Activated CD4-positive, alpha-beta T cell treated with anti-CD3 and anti-CD28 coated beads, Interleukin-2, amount 10 ng/mL, durations not matched to agents 24 days and 14 days (primary cell): ENCODE measurements at regions not wholly inside any gene's neighbourhood (a gene's known extent, or its start where the extent isn't known, plus 50 kb on each side); places are given as distances from the start of the nearest gene placed in this dataset.
"Not testable (repeated sequence)": the region's sequence is repeated elsewhere in the genome, so short reads cannot be mapped to it uniquely, and the experiment has no call there.

Experiments used
- DNase-seq: peaks from one replicate; pipeline ENCODE4 v3.0.0; 2022
- H3K27ac Mint-ChIP-seq: one replicate; pipeline ENCODE4 v1.8.0; 2022; ENCODE audit warnings: mild to moderate bottlenecking, mixed read lengths
- H3K27me3 Mint-ChIP-seq: one replicate; pipeline ENCODE4 v1.8.0; 2022; ENCODE audit warnings: mixed read lengths
- H3K36me3 Mint-ChIP-seq: one replicate; pipeline ENCODE4 v1.8.0; 2022; ENCODE audit warnings: low read depth, mild to moderate bottlenecking, mixed read lengths
- H3K4me1 Mint-ChIP-seq: one replicate; pipeline ENCODE4 v1.8.0; 2021; ENCODE audit warnings: mixed read lengths
- H3K4me3 Mint-ChIP-seq: one replicate; pipeline ENCODE4 v1.8.0; 2022; ENCODE audit warnings: mild to moderate bottlenecking, moderate library complexity, mixed read lengths
- H3K9me3 Mint-ChIP-seq: one replicate; pipeline ENCODE4 v1.8.0; 2021; ENCODE audit warnings: mixed read lengths
- intact Hi-C: fragments of 100-400 bp; cut with micrococcal nuclease; formaldehyde crosslinking; loops from one replicate; pipeline ENCODE4 v1.15.1; 2023

DNA sequence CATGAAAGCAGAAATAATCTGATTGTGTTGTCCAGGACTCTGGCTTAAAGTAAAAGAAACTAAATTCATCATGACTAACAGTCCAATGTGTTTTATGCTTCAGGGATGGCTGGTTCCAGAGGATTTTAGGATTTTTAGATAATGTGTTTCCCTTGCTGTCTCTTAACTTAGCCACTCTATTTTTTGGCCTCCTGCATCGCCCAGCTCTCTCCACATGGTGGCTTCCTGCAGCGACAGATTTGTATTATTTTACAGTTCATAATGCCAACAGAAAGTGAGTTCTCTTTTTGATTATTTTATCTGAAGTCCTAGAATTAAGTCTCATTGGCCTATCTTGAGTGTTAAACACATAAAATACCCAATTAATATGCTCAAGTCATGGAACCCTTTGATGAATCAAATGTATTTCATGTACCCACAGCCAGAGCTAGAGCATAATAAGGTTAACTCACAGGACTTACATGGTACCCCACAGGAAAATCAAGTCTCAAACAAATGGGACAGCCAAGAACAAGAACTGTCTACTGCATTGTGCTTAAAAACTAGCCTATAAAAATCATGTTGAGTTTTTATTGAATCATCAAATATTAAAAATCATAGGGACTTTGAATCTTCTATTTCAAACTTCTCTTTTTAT, 582.5 kb downstream of the DOK5 start:
- Mint-ChIP-seq H3K36me3 (no peaks in the 10 kb centered on the region), H3K4me3 (no peak overlapping the region), H3K4me1 (no peaks in the 10 kb centered on the region), H3K27ac (no peak overlapping the region), H3K9me3 (peaks cover 3% of the 10 kb centered on the region), H3K27me3 (no peaks in the 10 kb centered on the region)
- DNase-seq = no peak
- intact Hi-C loops = no loop called here

- H3K9me3 Mint-ChIP-seq = peaks cover 3% of the 10 kb centered on the region
- DNase-seq = no peak
- no peaks in the 10 kb centered on the region for H3K36me3 Mint-ChIP-seq
- no peak overlapping the region for H3K27ac Mint-ChIP-seq
- H3K27me3 Mint-ChIP-seq = no peaks in the 10 kb centered on the region
- intact Hi-C loops = no loop called here
- H3K4me1 Mint-ChIP-seq = no peaks in the 10 kb centered on the region
- no peak overlapping the region for H3K4me3 Mint-ChIP-seq
Measured at GRCh38 chr20:55054453-55054852, 579.1 kb downstream of the DOK5 start.

- no peak overlapping the region for H3K27ac Mint-ChIP-seq
- H3K27me3 Mint-ChIP-seq = no peaks in the 10 kb centered on the region
- intact Hi-C loops = no loop called here
- DNase-seq = no peak
- H3K4me1 Mint-ChIP-seq = no peaks in the 10 kb centered on the region
- no peak overlapping the region for H3K4me3 Mint-ChIP-seq
- H3K9me3 Mint-ChIP-seq = peaks cover 3% of the 10 kb centered on the region
- no peaks in the 10 kb centered on the region for H3K36me3 Mint-ChIP-seq
Measured at GRCh38 chr20:55053389-55053788, 578.0 kb downstream of the DOK5 start.

DNA sequence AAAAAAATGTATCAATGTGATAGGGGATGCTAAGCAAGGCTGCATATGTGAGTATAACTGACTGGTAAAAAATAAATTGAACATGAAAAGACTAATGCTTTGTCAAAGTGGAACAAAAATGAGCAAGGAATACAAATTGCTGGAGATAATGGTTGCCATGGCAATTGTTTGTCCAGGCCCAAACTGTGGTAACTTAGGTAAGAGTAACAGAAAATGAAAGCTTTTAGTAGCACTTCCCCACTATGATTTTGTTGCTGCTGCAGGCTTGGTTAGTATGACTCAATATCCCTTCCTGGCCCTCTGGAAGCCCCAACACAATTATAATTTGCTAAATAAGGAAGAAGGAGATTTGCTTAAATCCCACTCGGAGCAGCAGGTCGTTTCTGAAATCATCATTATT, 577.1 kb downstream of the DOK5 start:
- peaks cover 3% of the 10 kb centered on the region for H3K9me3 Mint-ChIP-seq
- intact Hi-C loops = no loop called here
- H3K4me3 Mint-ChIP-seq = no peak overlapping the region
- H3K27ac Mint-ChIP-seq = no peak overlapping the region
- H3K4me1 Mint-ChIP-seq = no peaks in the 10 kb centered on the region
- H3K36me3 Mint-ChIP-seq = no peaks in the 10 kb centered on the region
- no peak for DNase-seq
- no peaks in the 10 kb centered on the region for H3K27me3 Mint-ChIP-seq

DNA sequence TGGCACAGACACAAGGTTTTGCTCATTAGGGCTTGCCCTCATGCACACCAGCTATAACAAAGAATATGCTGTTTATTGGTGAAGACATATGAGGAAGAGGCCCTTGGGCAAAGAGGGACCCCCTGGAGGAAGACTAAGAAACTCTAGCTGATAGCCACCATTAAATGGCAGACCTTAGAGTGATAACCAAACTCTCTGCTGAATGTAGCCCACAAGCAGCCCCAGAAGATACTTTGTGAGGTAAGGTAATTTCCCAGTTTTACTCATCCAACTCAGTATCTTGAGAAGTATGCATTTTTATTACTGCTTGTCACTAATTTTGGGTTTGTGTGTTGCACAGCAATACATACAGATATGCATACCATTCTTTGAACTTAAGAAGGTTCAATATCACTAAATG, 563.3 kb downstream of the DOK5 start:
- intact Hi-C loops = no loop called here
- H3K4me1 Mint-ChIP-seq = no peaks in the 10 kb centered on the region
- H3K36me3 Mint-ChIP-seq = no peaks in the 10 kb centered on the region
- no peak for DNase-seq
- no peak overlapping the region for H3K27ac Mint-ChIP-seq
- H3K27me3 Mint-ChIP-seq = no peaks in the 10 kb centered on the region
- H3K4me3 Mint-ChIP-seq = no peak overlapping the region
- peaks cover 6% of the 10 kb centered on the region for H3K9me3 Mint-ChIP-seq

DNA sequence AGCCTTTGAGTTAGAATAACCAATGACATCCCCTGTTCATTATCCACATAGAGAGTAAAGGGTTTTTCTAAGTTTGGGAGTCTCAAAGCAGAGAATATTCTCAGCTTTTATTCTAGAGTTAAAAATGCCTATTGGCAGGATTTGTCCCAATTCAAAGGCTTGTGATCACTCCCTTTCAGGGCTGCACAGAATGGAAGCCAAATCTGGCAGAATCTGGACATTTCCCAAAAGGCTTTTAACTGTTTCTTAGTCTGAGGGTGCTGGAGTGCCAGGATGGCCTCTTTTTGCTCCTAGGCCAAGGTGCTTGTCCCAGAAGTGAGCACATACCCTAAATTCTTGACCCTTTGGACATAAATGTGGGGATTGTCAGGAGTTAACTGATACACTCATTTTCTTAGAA, 556.6 kb downstream of the DOK5 start:
- H3K36me3 Mint-ChIP-seq = no peaks in the 10 kb centered on the region
- H3K27me3 Mint-ChIP-seq = no peaks in the 10 kb centered on the region
- no peak overlapping the region for H3K4me3 Mint-ChIP-seq
- no peak overlapping the region for H3K27ac Mint-ChIP-seq
- intact Hi-C loops = no loop called here
- H3K4me1 Mint-ChIP-seq = no peaks in the 10 kb centered on the region
- peaks cover 6% of the 10 kb centered on the region for H3K9me3 Mint-ChIP-seq
- DNase-seq = no peak

GRCh38 chr20:55014766-55015165, 539.4 kb downstream of the DOK5 start:
- DNase-seq = no peak
- no peaks in the 10 kb centered on the region for H3K36me3 Mint-ChIP-seq
- H3K4me1 Mint-ChIP-seq = no peaks in the 10 kb centered on the region
- intact Hi-C loops = no loop called here
- no peaks in the 10 kb centered on the region for H3K27me3 Mint-ChIP-seq
- no peak overlapping the region for H3K27ac Mint-ChIP-seq
- H3K4me3 Mint-ChIP-seq = no peak overlapping the region
- peaks cover 3% of the 10 kb centered on the region for H3K9me3 Mint-ChIP-seq

DNA sequence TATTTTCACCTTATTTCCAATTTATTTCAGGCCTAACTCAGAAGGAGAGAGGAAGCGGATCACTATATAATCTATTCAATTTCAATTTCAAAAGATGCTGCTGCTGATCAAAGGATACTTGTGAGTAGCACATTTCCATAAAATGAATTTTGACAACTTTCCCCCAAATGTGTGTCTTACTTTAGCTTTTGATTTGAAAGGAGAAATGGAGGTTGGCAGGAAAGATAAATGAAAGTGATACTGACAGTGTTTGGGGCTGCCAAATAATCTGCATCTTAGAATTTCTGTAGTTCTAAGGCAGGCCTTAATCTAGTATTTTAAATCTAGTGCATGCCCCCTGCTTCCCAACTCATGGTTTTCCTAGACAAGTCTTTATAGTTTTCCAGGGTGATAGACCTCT, 535.4 kb downstream of the DOK5 start:
- intact Hi-C loops = no loop called here
- H3K27ac Mint-ChIP-seq = no peak overlapping the region
- H3K4me3 Mint-ChIP-seq = no peak overlapping the region
- H3K36me3 Mint-ChIP-seq = no peaks in the 10 kb centered on the region
- no peaks in the 10 kb centered on the region for H3K27me3 Mint-ChIP-seq
- H3K9me3 Mint-ChIP-seq = peaks cover 3% of the 10 kb centered on the region
- no peak for DNase-seq
- no peaks in the 10 kb centered on the region for H3K4me1 Mint-ChIP-seq

DNA sequence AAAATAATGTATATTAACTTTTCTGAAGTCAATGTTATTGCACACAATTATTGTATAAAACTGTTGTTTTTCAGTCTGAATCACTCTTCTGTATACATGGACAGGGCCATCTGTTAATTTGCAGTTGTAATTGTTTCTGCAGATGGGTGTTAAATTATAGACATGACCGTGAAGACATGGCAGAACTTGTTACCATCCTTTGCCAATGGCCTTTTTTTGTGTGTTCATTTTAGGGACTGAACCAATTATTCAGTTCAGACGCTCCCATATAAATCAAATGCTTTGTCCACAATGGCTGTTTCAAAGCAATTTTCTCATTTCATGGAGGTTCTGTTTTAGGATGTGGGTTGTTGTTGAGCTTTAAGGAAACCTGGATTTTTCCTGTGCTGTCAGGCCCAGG, 533.7 kb downstream of the DOK5 start:
- Mint-ChIP-seq H3K4me1 (no peaks in the 10 kb centered on the region), H3K27ac (no peak overlapping the region), H3K27me3 (no peaks in the 10 kb centered on the region), H3K9me3 (peaks cover 3% of the 10 kb centered on the region), H3K36me3 (no peaks in the 10 kb centered on the region), H3K4me3 (no peak overlapping the region)
- no peak for DNase-seq
- intact Hi-C loops = no loop called here

DNA sequence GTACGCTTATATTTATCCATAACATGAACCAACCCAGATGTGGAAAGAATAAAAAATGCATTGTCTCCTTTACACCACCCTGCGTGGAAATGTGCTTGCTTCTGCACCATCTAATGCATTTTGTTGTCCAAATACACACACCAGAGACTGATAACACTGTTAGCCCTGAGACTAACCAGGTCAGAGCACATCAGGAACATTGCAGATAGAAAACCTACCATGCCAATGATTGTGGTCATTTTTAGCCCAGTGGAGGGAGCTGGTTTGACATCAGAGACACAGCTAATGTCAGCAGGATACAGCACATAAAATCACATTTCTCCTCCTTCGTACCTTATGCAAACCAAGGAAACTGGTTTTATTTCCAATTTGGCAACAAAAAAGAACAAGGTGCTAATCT, 528.7 kb downstream of the DOK5 start:
- no peaks in the 10 kb centered on the region for H3K4me1 Mint-ChIP-seq
- H3K36me3 Mint-ChIP-seq = no peaks in the 10 kb centered on the region
- H3K27ac Mint-ChIP-seq = no peak overlapping the region
- no peaks in the 10 kb centered on the region for H3K27me3 Mint-ChIP-seq
- DNase-seq = no peak
- no peaks in the 10 kb centered on the region for H3K9me3 Mint-ChIP-seq
- no peak overlapping the region for H3K4me3 Mint-ChIP-seq
- intact Hi-C loops = no loop called here

GRCh38 chr20:54995553-54995952, 520.2 kb downstream of the DOK5 start:
- no peaks in the 10 kb centered on the region for H3K27me3 Mint-ChIP-seq
- no peak for DNase-seq
- intact Hi-C loops = no loop called here
- H3K27ac Mint-ChIP-seq = no peak overlapping the region
- no peaks in the 10 kb centered on the region for H3K4me1 Mint-ChIP-seq
- peaks cover 3% of the 10 kb centered on the region for H3K9me3 Mint-ChIP-seq
- H3K36me3 Mint-ChIP-seq = no peaks in the 10 kb centered on the region
- no peak overlapping the region for H3K4me3 Mint-ChIP-seq

GRCh38 chr20:54995011-54995410, 519.6 kb downstream of the DOK5 start:
- Mint-ChIP-seq H3K9me3 (peaks cover 3% of the 10 kb centered on the region), H3K4me1 (no peaks in the 10 kb centered on the region), H3K36me3 (no peaks in the 10 kb centered on the region), H3K27me3 (no peaks in the 10 kb centered on the region), H3K4me3 (no peak overlapping the region), H3K27ac (no peak overlapping the region)
- intact Hi-C loops = no loop called here
- no peak for DNase-seq

DNA sequence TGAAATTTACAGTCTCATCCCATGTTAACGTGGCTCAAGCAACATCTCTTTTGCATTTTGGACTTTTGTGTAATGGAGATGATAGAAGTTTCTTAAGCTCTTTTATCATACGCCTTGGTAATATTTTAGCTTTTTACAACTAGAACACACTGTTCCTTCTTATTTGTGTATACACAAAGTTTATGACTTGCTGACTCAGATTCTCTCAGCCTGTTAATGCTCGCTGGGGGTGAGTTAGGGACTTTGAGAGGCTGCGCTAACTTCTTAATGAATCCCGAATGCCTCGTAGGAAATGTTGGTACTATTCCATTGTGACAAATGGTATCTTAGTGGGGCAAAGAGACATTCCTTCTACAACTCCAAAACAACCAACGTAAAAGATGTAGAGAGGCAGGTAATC, 509.7 kb downstream of the DOK5 start:
- no peaks in the 10 kb centered on the region for H3K36me3 Mint-ChIP-seq
- no peaks in the 10 kb centered on the region for H3K4me1 Mint-ChIP-seq
- H3K9me3 Mint-ChIP-seq = no peaks in the 10 kb centered on the region
- no peak overlapping the region for H3K27ac Mint-ChIP-seq
- no peak overlapping the region for H3K4me3 Mint-ChIP-seq
- intact Hi-C loops = no loop called here
- no peaks in the 10 kb centered on the region for H3K27me3 Mint-ChIP-seq
- no peak for DNase-seq

DNA sequence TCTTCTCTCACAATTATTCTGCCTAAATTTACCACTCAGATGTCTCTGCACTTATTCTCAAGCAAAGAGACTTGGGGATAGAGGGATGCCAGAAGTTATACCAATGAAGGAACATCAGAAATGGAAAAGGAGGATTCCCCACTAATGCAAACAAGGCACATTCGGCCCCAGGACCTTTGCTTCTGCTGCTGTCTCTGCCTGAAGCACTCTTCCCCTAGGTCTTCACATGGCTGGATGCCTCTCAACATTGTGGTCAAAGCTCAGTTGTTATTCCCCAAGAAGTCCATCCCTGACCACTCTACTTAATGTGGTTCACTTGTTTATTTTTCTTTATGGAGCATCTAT, 508.7 kb downstream of the DOK5 start:
- DNase-seq = no peak
- intact Hi-C loops = no loop called here
- Mint-ChIP-seq H3K4me1 (no peaks in the 10 kb centered on the region), H3K9me3 (no peaks in the 10 kb centered on the region), H3K4me3 (no peak overlapping the region), H3K36me3 (no peaks in the 10 kb centered on the region), H3K27me3 (no peaks in the 10 kb centered on the region), H3K27ac (no peak overlapping the region)

- H3K27me3 Mint-ChIP-seq, H3K4me3 Mint-ChIP-seq, H3K36me3 Mint-ChIP-seq, H3K27ac Mint-ChIP-seq, intact Hi-C loops, DNase-seq, H3K9me3 Mint-ChIP-seq, H3K4me1 Mint-ChIP-seq: not testable (repeated sequence)
Measured at GRCh38 chr20:54983394-54984103, 508.2 kb downstream of the DOK5 start.
